Heart right ventricle (tissue), 16 donors: ENCODE measurements at regions not wholly inside any gene's neighbourhood (a gene's known extent, or its start where the extent isn't known, plus 50 kb on each side); places are given as distances from the start of the nearest gene placed in this dataset.

ENCODE experiments used
- ATAC-seq, 8 donors: fragments of 200-7000 bp; cut with Tn5 transposase; one replicate each; pipeline ENCODE4 v1.9.1; 2020; ENCODE audit warnings: mild to moderate bottlenecking in 8 of 8, moderate library complexity in 8 of 8, moderate number of reproducible peaks in 1 of 8
- DNase-seq, 2 donors: peaks; one replicate each; pipeline ENCODE4 v3.0.0-alpha.2; 2020
- H3K27ac ChIP-seq, 10 donors: fragments of 200-600 bp; sonication (generic) in 2 of 10; one replicate each; pipeline versions ENCODE4 v1.5.0 to v1.8.0; 2020 to 2022; ENCODE audit warnings: mild to moderate bottlenecking in 3 of 10
- H3K27me3 ChIP-seq, 7 donors: fragments of 200-600 bp; one replicate each; pipeline ENCODE4 v1.8.0; 2021 to 2022; ENCODE audit warnings: mild to moderate bottlenecking in 2 of 7
- H3K36me3 ChIP-seq, 9 donors: fragments of 200-600 bp; sonication (generic) in 1 of 9; one replicate each; pipeline versions ENCODE4 v1.5.0 to v1.8.0; 2020 to 2022; ENCODE audit warnings: mild to moderate bottlenecking in 2 of 9
- H3K4me1 ChIP-seq, 9 donors: fragments of 200-600 bp; sonication (generic) in 1 of 9; one replicate each; pipeline versions ENCODE4 v1.5.0 to v1.8.0; 2020 to 2022; ENCODE audit warnings: mild to moderate bottlenecking in 4 of 9
- H3K4me3 ChIP-seq, 10 donors: fragments of 200-600 bp; sonication (generic) in 2 of 10; one replicate each; pipeline versions ENCODE4 v1.5.0 to v1.8.0; 2020 to 2022; ENCODE audit warnings: mild to moderate bottlenecking in 7 of 10, moderate library complexity in 2 of 10
- H3K9me3 ChIP-seq, 11 donors: fragments of 200-600 bp in 10 of 11; sonication (generic) in 2 of 11; one replicate each; pipeline versions ENCODE4 v1.5.0 to v1.8.0; 2013 to 2022; ENCODE audit warnings: mild to moderate bottlenecking in 2 of 11, control low read depth in 1 of 11, moderate library complexity in 1 of 11
- CTCF ChIP-seq, 9 donors: fragments of 200-600 bp; sonication (generic) in 2 of 9; IDR thresholded peaks; one replicate each; pipeline versions ENCODE4 v1.5.0 to v1.8.0; 2021 to 2022; ENCODE audit warnings: antibody characterized with exemption in 9 of 9, mild to moderate bottlenecking in 5 of 9, moderate library complexity in 1 of 9
- WGBS, 2 donors: extraction: QIAGEN DNeasy Blood & Tissue Kit; methylation state at CpG; one replicate each; pipeline ENCODE4 v1.1.7; 2013; ENCODE audit warnings: inconsistent platforms in 1 of 2; 5-methylcytosine and 5-hydroxymethylcytosine counted together
- intact Hi-C, 10 donors: fragments of 100-400 bp; cut with DNase I; formaldehyde crosslinking; loops; one replicate each; pipeline versions ENCODE4 v1.11.1 to v1.14.2; 2022
- donor health status: Arrhythmogenic right ventricular cardiomyopathy.
- donor health status: ischemic (EF 13 %, LVEDD 7.1; RV severe dilation, severe dysfunction).
- donor health status: healthy with polysubstance abuse.
- donor health status: DM: no; HTN: yes; CAD: no.
- donor health status: DM: no; HTN: no; CAD: no.
- donor health status: ischemic (EF 25% LVEDD 6.9; RV normal size, moderate dysfunction).
- donor health status: ischemic (EF 25% LVEDD 5.7; RV mildly dilated, moderate dysfunction).
- donor health status: healthy.
- donor health status: DM: yes; HTN: yes; CAD: no.
- donor health status: Ischemic cardiomyopathy.
- donor health status: ischemic (EF 35%, LVEDD 5.7; RV mildly dilated, moderate dysfunction).
- donor health status: nonischemic (EF 11% LVEDD 7.7; RV severe dilation, severe dysfunction).
- donor health status: DM: yes; HTN: yes; CAD: no.
- donor health status: PGD.
- donor health status: ischemic (EF 29% LVEDD 5.4; RV normal size, mild dysfunction).
- donor health status: nonischemic (EF 23%, LVEDD 6.1; RV moderate dilation, normal function).

GRCh38 chr2:142758973-142759372 is 118.5 kb upstream of the KYNU start:
- Histone ChIP-seq H3K4me1 (no peaks in the 10 kb centered on the region), H3K9me3 (peaks cover 0 to 20% (median 3%) of the 10 kb centered on the region in 11 donors), H3K27me3 (no peaks in the 10 kb centered on the region), H3K4me3 (no peak overlapping the region), H3K36me3 (no peaks in the 10 kb centered on the region), H3K27ac (no peak overlapping the region)
- 79 to 80% methylated on average over 3 of the region's 3 CpGs for WGBS, 2 donors
- ATAC-seq (no peak), DNase-seq (no peak)
- intact Hi-C loops: no loop called here
- no peak for TF ChIP-seq CTCF (IDR thresholded peaks at IDR 0.05)

- Histone ChIP-seq H3K4me3 (no peak overlapping the region), H3K4me1 (no peaks in the 10 kb centered on the region), H3K36me3 (no peaks in the 10 kb centered on the region), H3K27ac (no peak overlapping the region), H3K27me3 (no peaks in the 10 kb centered on the region), H3K9me3 (peaks cover 0 to 2% (median 0%) of the 10 kb centered on the region in 11 donors)
- ATAC-seq (no peak), DNase-seq (no peak)
- intact Hi-C loops: no loop called here
- WGBS, 2 donors: 39 to 58% methylated on average over 2 of the region's 2 CpGs
- TF ChIP-seq CTCF (IDR thresholded peaks at IDR 0.05): no peak
Measured at GRCh38 chr2:142757111-142757510, 120.4 kb upstream of the KYNU start.

GRCh38 chr2:142756430-142756829 is 121.0 kb upstream of the KYNU start:
- TF ChIP-seq CTCF (IDR thresholded peaks at IDR 0.05): no peak
- H3K4me3 ChIP-seq: no peak overlapping the region
- DNase-seq (no peak), ATAC-seq (no peak)
- H3K36me3 ChIP-seq: no peaks in the 10 kb centered on the region
- H3K27ac ChIP-seq: no peak overlapping the region
- WGBS, 2 donors: 75 to 80% methylated on average over 2 of the region's 2 CpGs
- intact Hi-C loops: no loop called here
- no peaks in the 10 kb centered on the region for H3K9me3 ChIP-seq
- H3K4me1 ChIP-seq: no peaks in the 10 kb centered on the region
- H3K27me3 ChIP-seq: no peaks in the 10 kb centered on the region

- Histone ChIP-seq H3K36me3 (no peaks in the 10 kb centered on the region), H3K27ac (no peak overlapping the region), H3K4me1 (no peaks in the 10 kb centered on the region), H3K9me3 (no peaks in the 10 kb centered on the region), H3K27me3 (no peaks in the 10 kb centered on the region), H3K4me3 (no peak overlapping the region)
- DNase-seq (no peak), ATAC-seq (no peak)
- intact Hi-C loops: no loop called here
- no peak for TF ChIP-seq CTCF (IDR thresholded peaks at IDR 0.05)
Measured at GRCh38 chr2:142755191-142755590, 122.3 kb upstream of the KYNU start.

- no peaks in the 10 kb centered on the region for H3K4me1 ChIP-seq
- no peaks in the 10 kb centered on the region for H3K9me3 ChIP-seq
- no peaks in the 10 kb centered on the region for H3K36me3 ChIP-seq
- no peak overlapping the region for H3K27ac ChIP-seq
- TF ChIP-seq CTCF (IDR thresholded peaks at IDR 0.05): no peak
- intact Hi-C loops: no loop called here
- 47 to 53% methylated on average over 1 of the region's 1 CpG for WGBS, 2 donors
- DNase-seq: no peak
- no peak overlapping the region for H3K4me3 ChIP-seq
- no peaks in the 10 kb centered on the region for H3K27me3 ChIP-seq
- no peak for ATAC-seq
Measured at GRCh38 chr2:142754182-142754581, 123.3 kb upstream of the KYNU start.
